ENCODE measurements at regions not wholly inside any gene's neighbourhood (a gene's known extent, or its start where the extent isn't known, plus 50 kb on each side); places are given as distances from the start of the nearest gene placed in this dataset.
A peak's percentile ranks its signal among the peaks of the same experiment; 100 is the strongest.

GRCh38 chr2:176582990-176583481 is 313.8 kb downstream of the MTX2 start:
- H3K27ac ChIP-seq = peak overlapping the region in 8 of 21 experiments; percentile 10 to 65 (median 30)
- no peak overlapping the region for H3K4me3 ChIP-seq

GRCh38 chr2:176583607-176584006 is 314.4 kb downstream of the MTX2 start:
- Histone ChIP-seq H3K4me3 (no peak overlapping the region), H3K27ac (peak overlapping the region in 9 of 21 experiments; percentile 10 to 65 (median 29))

- Histone ChIP-seq H3K27ac (peak overlapping the region in 2 of 21 experiments; percentile 10 to 49), H3K4me3 (no peak overlapping the region)
Observed at GRCh38 chr2:176584333-176584732, 315.1 kb downstream of the MTX2 start.

- H3K27ac ChIP-seq = no peak overlapping the region
Observed at GRCh38 chr2:176585291-176585690, 316.0 kb downstream of the MTX2 start.

GRCh38 chr2:176585791-176586190 is 316.5 kb downstream of the MTX2 start:
- H3K4me3 ChIP-seq = no peak overlapping the region
- no peak overlapping the region for H3K27ac ChIP-seq

More at GRCh38 chr2:176585291-176585690, 316.0 kb downstream of the MTX2 start:
- H3K4me3 ChIP-seq = no peak overlapping the region

- H3K27ac ChIP-seq = no peak overlapping the region
- no peak overlapping the region for H3K4me3 ChIP-seq
Observed at GRCh38 chr2:176589287-176589686, 320.0 kb downstream of the MTX2 start.

GRCh38 chr2:176589825-176590440 is 320.7 kb downstream of the MTX2 start:
- no peak overlapping the region for H3K4me3 ChIP-seq
- H3K27ac ChIP-seq = no peak overlapping the region

- no peak overlapping the region for H3K27ac ChIP-seq
Observed at GRCh38 chr2:176592216-176592615, 323.0 kb downstream of the MTX2 start.

GRCh38 chr2:176595986-176596385 is 326.7 kb downstream of the MTX2 start:
- Histone ChIP-seq H3K27ac (no peak overlapping the region), H3K4me3 (no peak overlapping the region)

More at GRCh38 chr2:176592216-176592615, 323.0 kb downstream of the MTX2 start:
- H3K4me3 ChIP-seq = no peak overlapping the region

GRCh38 chr2:176597916-176598315 is 328.7 kb downstream of the MTX2 start:
- Histone ChIP-seq H3K4me3 (no peak overlapping the region), H3K27ac (no peak overlapping the region)

GRCh38 chr2:176598351-176598750 is 329.1 kb downstream of the MTX2 start:
- no peak overlapping the region for H3K27ac ChIP-seq
- H3K4me3 ChIP-seq = no peak overlapping the region

- H3K4me3 ChIP-seq = no peak overlapping the region
- no peak overlapping the region for H3K27ac ChIP-seq
Observed at GRCh38 chr2:176599796-176600485, 330.7 kb downstream of the MTX2 start.

- Histone ChIP-seq H3K27ac (no peak overlapping the region), H3K4me3 (no peak overlapping the region)
Observed at GRCh38 chr2:176601066-176601465, 331.8 kb downstream of the MTX2 start.

- H3K4me3 ChIP-seq = no peak overlapping the region
- H3K27ac ChIP-seq = no peak overlapping the region
Observed at GRCh38 chr2:176612036-176612435, 342.8 kb downstream of the MTX2 start.

- H3K27ac ChIP-seq = no peak overlapping the region
- H3K4me3 ChIP-seq = no peak overlapping the region
Observed at GRCh38 chr2:176612736-176613135, 343.5 kb downstream of the MTX2 start.

- Histone ChIP-seq H3K4me3 (no peak overlapping the region), H3K27ac (no peak overlapping the region)
Observed at GRCh38 chr2:176613323-176613987, 344.2 kb downstream of the MTX2 start.

- no peak overlapping the region for H3K27ac ChIP-seq
Observed at GRCh38 chr2:176614049-176614448, 344.8 kb downstream of the MTX2 start.

GRCh38 chr2:176614930-176615329 is 345.7 kb downstream of the MTX2 start:
- Histone ChIP-seq H3K4me3 (no peak overlapping the region), H3K27ac (no peak overlapping the region)

More at GRCh38 chr2:176614049-176614448, 344.8 kb downstream of the MTX2 start:
- no peak overlapping the region for H3K4me3 ChIP-seq

GRCh38 chr2:176619504-176619903 is 350.3 kb downstream of the MTX2 start:
- Histone ChIP-seq H3K27ac (no peak overlapping the region), H3K4me3 (no peak overlapping the region)

- no peak overlapping the region for H3K27ac ChIP-seq
- H3K4me3 ChIP-seq = no peak overlapping the region
Observed at GRCh38 chr2:176621350-176621749, 352.1 kb downstream of the MTX2 start.

- H3K27ac ChIP-seq = no peak overlapping the region
- H3K4me3 ChIP-seq = no peak overlapping the region
Observed at GRCh38 chr2:176622792-176623191, 353.6 kb downstream of the MTX2 start.
